PC-3 (cell line): ENCODE measurements at regions not wholly inside any gene's neighbourhood (a gene's known extent, or its start where the extent isn't known, plus 50 kb on each side); places are given as distances from the start of the nearest gene placed in this dataset.

ENCODE experiments used
- ATAC-seq: fragments of 200-7000 bp; cut with Tn5 transposase; 2 replicates; pipeline ENCODE4 v1.9.1; 2020; ENCODE audit warnings: mild to moderate bottlenecking, moderate library complexity
- BruUV-seq: library from RNA; stranded (reverse); fragments of 400-500 nt; replicated peaks from 2 replicates; lab custom pipeline; 2021; lab: Mats Ljungman, UMichigan
- CTCF ChIA-PET: fragments of 300-600 bp; sonication (Branson Sonifier 250); formaldehyde crosslinking; loops from one replicate; lab custom pipeline; 2022; ENCODE audit warnings: antibody characterized with exemption; lab: Charles Lee
- POLR2A ChIA-PET: fragments of 300-600 bp; sonication (Branson Sonifier 250); formaldehyde crosslinking; loops from one replicate; lab custom pipeline; 2022; ENCODE audit warnings: antibody characterized with exemption; ENCODE audit not compliant: unreplicated experiment; lab: Charles Lee
- DNase-seq: peaks from one replicate; pipeline ENCODE4 v3.0.0-alpha.2; 2015
- H2AFZ ChIP-seq: fragments of 300-600 bp; sonication (generic); 2 replicates; pipeline ENCODE4 v1.6.0; 2016; ENCODE audit warnings: antibody characterized with exemption, low read length
- H3F3A ChIP-seq: fragments of 300-600 bp; sonication (generic); one replicate; pipeline ENCODE4 v1.6.0; 2017; ENCODE audit warnings: antibody characterized with exemption, low read length, control low read depth, mild to moderate bottlenecking; ENCODE audit not compliant: unreplicated experiment
- H3K27ac ChIP-seq: fragments of 300-600 bp; sonication (generic); 2 replicates; pipeline ENCODE4 v1.5.1; 2016; ENCODE audit warnings: mild to moderate bottlenecking, low read length
- H3K27me3 ChIP-seq: fragments of 300-600 bp; sonication (generic); 2 replicates; pipeline ENCODE4 v1.6.1; 2016; ENCODE audit warnings: low read length, mixed read lengths
- H3K36me3 ChIP-seq: fragments of 300-600 bp; sonication (generic); 2 replicates; pipeline ENCODE4 v1.6.1; 2016; ENCODE audit warnings: low read depth, mixed run types, low read length, mixed read lengths
- H3K4me1 ChIP-seq: fragments of 300-600 bp; sonication (generic); 2 replicates; pipeline ENCODE4 v1.5.1; 2016; ENCODE audit warnings: low read length; ENCODE audit not compliant: insufficient read depth
- H3K4me2 ChIP-seq: fragments of 300-600 bp; sonication (generic); 2 replicates; pipeline ENCODE4 v1.6.0; 2016; ENCODE audit warnings: low read length
- H3K4me3 ChIP-seq: fragments of 300-600 bp; sonication (generic); 2 replicates; pipeline ENCODE4 v1.5.1; 2016; ENCODE audit warnings: mild to moderate bottlenecking, low read length, mixed read lengths
- H3K79me2 ChIP-seq: fragments of 300-600 bp; sonication (generic); 2 replicates; pipeline ENCODE4 v1.6.1; 2017; ENCODE audit warnings: low read length, mixed read lengths
- H3K9ac ChIP-seq: fragments of 300-600 bp; sonication (generic); 2 replicates; pipeline ENCODE4 v1.6.0; 2016; ENCODE audit warnings: mild to moderate bottlenecking, low read length
- H3K9me2 ChIP-seq: fragments of 300-600 bp; sonication (generic); replicated peaks from 2 replicates; pipeline ENCODE4 v1.6.1; 2016; ENCODE audit warnings: mixed run types, low read length, mixed read lengths
- H3K9me3 ChIP-seq: fragments of 300-600 bp; sonication (generic); 2 replicates; pipeline ENCODE4 v1.6.1; 2016; ENCODE audit warnings: low read length, mixed read lengths
- H4K20me1 ChIP-seq: fragments of 300-600 bp; sonication (generic); 2 replicates; pipeline ENCODE4 v1.6.1; 2016; ENCODE audit warnings: low read length, mixed read lengths
- CTCF ChIP-seq: fragments of 300-600 bp; sonication (generic); conservative IDR thresholded peaks from 2 replicates; pipeline ENCODE4 v1.5.1; 2017; ENCODE audit warnings: antibody characterized with exemption, low read depth, mild to moderate bottlenecking, low read length
- EZH2 ChIP-seq: fragments of 300-600 bp; sonication (generic); IDR thresholded peaks from one replicate; pipeline ENCODE4 v1.6.1; 2017; ENCODE audit warnings: antibody characterized with exemption, mild to moderate bottlenecking, low read length; ENCODE audit not compliant: unreplicated experiment
- EZH2phosphoT487 ChIP-seq: fragments of 300-600 bp; sonication (generic); IDR thresholded peaks from 2 replicates; pipeline ENCODE4 v1.6.1; 2018; ENCODE audit warnings: mild to moderate bottlenecking, antibody characterized with exemption, low read length, borderline replicate concordance
- intact Hi-C: fragments of 100-400 bp; cut with micrococcal nuclease; formaldehyde crosslinking; loops from 2 replicates; pipeline ENCODE4 v1.9.0; 2023

- no peak overlapping the region for H3K4me2 ChIP-seq
- ATAC-seq (no peak), DNase-seq (no peak)
- no TSS peak for BruUV-seq
- intact Hi-C loops, result no loop called here
- POLR2A ChIA-PET, result no interaction called here
- no peak overlapping the region for H2AFZ ChIP-seq
- CTCF ChIA-PET, result no interaction called here
- no peaks in the 10 kb centered on the region for H3K36me3 ChIP-seq
- H3K9me2 ChIP-seq, result no peaks in the 10 kb centered on the region
- no peaks in the 10 kb centered on the region for H3K9me3 ChIP-seq
- no peaks in the 10 kb centered on the region for H3F3A ChIP-seq
- no peaks in the 10 kb centered on the region for H3K79me2 ChIP-seq
- H3K9ac ChIP-seq, result no peak overlapping the region
- H3K4me3 ChIP-seq, result no peak overlapping the region
- no peaks in the 10 kb centered on the region for H4K20me1 ChIP-seq
- TF ChIP-seq EZH2phosphoT487, result no peak
- no peak for TF ChIP-seq CTCF
- TF ChIP-seq EZH2, result no peak
- peaks cover 58% of the 10 kb centered on the region for H3K27me3 ChIP-seq
- H3K27ac ChIP-seq, result no peak overlapping the region
- H3K4me1 ChIP-seq, result no peaks in the 10 kb centered on the region
Measured at GRCh38 chr1:38331496-38332210, 285.1 kb upstream of the POU3F1 start.

GRCh38 chr1:38330799-38331198 lies 284.2 kb upstream of the POU3F1 start:
- DNase-seq (no peak), ATAC-seq (no peak)
- TF ChIP-seq EZH2 (no peak), CTCF (no peak), EZH2phosphoT487 (no peak)
- ChIA-PET POLR2A (no interaction called here), CTCF (no interaction called here)
- Histone ChIP-seq H3K9me3 (no peaks in the 10 kb centered on the region), H3F3A (no peaks in the 10 kb centered on the region), H3K27me3 (peaks cover 50% of the 10 kb centered on the region), H4K20me1 (no peaks in the 10 kb centered on the region), H3K4me2 (no peak overlapping the region), H3K36me3 (no peaks in the 10 kb centered on the region), H3K9ac (no peak overlapping the region), H2AFZ (no peak overlapping the region), H3K27ac (no peak overlapping the region), H3K4me3 (no peak overlapping the region), H3K4me1 (no peaks in the 10 kb centered on the region), H3K9me2 (no peaks in the 10 kb centered on the region), H3K79me2 (no peaks in the 10 kb centered on the region)
- intact Hi-C loops, result no loop called here
- no TSS peak for BruUV-seq

- H4K20me1 ChIP-seq, result no peaks in the 10 kb centered on the region
- DNase-seq (no peak), ATAC-seq (no peak)
- CTCF ChIA-PET, result no interaction called here
- no peak overlapping the region for H3K4me2 ChIP-seq
- H3K9me2 ChIP-seq, result no peaks in the 10 kb centered on the region
- H3K4me1 ChIP-seq, result no peaks in the 10 kb centered on the region
- no peaks in the 10 kb centered on the region for H3K79me2 ChIP-seq
- H2AFZ ChIP-seq, result no peak overlapping the region
- intact Hi-C loops, result no loop called here
- no peaks in the 10 kb centered on the region for H3F3A ChIP-seq
- POLR2A ChIA-PET, result no interaction called here
- no peak overlapping the region for H3K4me3 ChIP-seq
- H3K27ac ChIP-seq, result no peak overlapping the region
- BruUV-seq, result no TSS peak
- H3K27me3 ChIP-seq, result peaks cover 48% of the 10 kb centered on the region
- no peaks in the 10 kb centered on the region for H3K9me3 ChIP-seq
- H3K36me3 ChIP-seq, result no peaks in the 10 kb centered on the region
- no peak overlapping the region for H3K9ac ChIP-seq
- no peak for TF ChIP-seq EZH2
- no peak for TF ChIP-seq EZH2phosphoT487
- TF ChIP-seq CTCF, result no peak
Measured at GRCh38 chr1:38329644-38330043, 283.1 kb upstream of the POU3F1 start.
